Posterior cingulate gyrus (tissue), 11 donors: ENCODE measurements at regions not wholly inside any gene's neighbourhood (a gene's known extent, or its start where the extent isn't known, plus 50 kb on each side); places are given as distances from the start of the nearest gene placed in this dataset.
"Not testable (repeated sequence)": the region's sequence is repeated elsewhere in the genome, so short reads cannot be mapped to it uniquely, and the experiment has no call there.

ENCODE experiments used
- DNase-seq, 10 donors: peaks; one replicate each; pipeline versions ENCODE4 v3.0.0 to v3.0.0-alpha.2; 2020 to 2021; ENCODE audit warnings: mixed read lengths in 3 of 10
- intact Hi-C: fragments of 100-400 bp; cut with DNase I; formaldehyde crosslinking; loops from one replicate; pipeline ENCODE4 v1.15.1; 2023

- intact Hi-C loops = no loop called here
These were observed 163.4 kb upstream of the FBXL17 start for GRCh38 chr5:108545301-108545700.

DNA sequence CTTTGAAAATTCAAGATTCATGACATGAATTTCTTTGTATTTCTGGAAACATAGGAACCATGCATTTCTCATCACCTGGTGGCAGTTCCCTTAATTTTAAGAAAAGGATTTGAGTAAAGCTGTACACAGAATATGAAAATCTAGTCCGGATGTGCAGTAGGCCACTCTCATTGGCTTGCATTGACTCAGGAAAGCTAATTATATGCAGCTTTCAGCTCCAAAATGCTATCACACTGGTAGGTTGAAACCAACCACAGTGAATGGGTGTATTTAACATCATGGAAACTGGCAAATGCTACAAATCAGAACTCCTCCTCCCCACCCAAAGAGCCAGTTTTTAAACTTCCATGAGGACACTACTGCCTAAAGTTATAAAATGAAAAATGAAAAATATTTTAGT lies 161.6 kb upstream of the FBXL17 start:
- no peak for DNase-seq
- intact Hi-C loops = no loop called here

More at GRCh38 chr5:108545301-108545700, 163.4 kb upstream of the FBXL17 start:
- DNase-seq = no peak

DNA sequence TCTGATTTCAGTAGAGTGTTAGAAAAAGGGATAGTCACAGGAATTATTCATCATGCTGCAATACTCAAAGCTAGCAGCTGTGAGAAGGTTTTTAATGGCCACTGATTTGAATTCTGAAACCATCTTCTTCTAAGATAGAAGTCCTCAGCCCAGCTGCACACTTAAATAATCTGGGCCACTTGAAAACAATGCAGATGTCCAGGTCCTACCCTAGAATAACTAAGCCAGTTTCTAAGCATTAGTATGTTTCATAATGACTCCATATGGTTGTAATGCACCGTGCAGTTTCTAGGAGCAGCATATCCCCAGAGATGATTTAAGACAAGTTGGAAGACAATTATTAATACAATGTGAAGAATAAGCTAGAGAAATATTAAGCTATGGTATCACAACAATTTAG lies 159.9 kb upstream of the FBXL17 start:
- DNase-seq = no peak
- intact Hi-C loops = no loop called here

DNA sequence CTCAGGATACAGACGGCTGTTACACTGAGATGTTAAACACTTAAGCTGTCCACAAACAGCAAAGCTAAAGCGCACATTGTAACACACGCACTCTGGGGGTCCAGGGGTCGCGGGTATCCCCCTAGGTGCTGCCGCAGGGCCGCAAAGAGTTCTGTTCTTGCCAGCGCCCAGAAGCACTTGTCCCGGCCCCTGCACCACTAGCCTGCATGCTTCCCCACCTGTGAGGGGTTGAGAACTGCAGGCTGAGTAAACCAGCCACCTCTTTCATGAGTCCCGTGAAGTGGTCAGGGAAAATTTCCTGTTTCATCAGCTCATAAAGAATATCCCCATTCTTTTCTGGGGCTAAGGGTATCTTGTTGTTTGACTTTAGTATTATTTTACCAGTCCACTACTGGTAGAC lies 154.4 kb upstream of the FBXL17 start:
- DNase-seq = no peak
- intact Hi-C loops = no loop called here

DNA sequence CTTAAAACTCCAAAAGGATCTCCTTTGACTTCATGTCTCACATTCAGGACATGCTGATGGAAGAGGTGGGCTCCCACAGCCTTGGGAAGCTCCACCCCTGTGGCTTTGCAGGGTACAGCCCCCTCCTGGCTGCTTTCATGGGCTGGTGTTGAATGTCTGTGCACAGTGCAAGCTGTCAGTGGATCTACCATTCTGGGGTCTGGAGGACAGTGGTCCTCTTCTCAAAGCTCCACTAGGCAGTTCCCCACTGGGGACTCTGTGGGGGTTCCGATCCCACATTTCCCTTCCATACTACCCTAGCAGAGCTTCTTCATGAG lies 150.2 kb upstream of the FBXL17 start:
- DNase-seq, intact Hi-C loops: not testable (repeated sequence)

- intact Hi-C loops = no loop called here
- peak in 1 of 10 donors; percentile 73 for DNase-seq
These were observed 149.7 kb upstream of the FBXL17 start for GRCh38 chr5:108531367-108532128.

DNA sequence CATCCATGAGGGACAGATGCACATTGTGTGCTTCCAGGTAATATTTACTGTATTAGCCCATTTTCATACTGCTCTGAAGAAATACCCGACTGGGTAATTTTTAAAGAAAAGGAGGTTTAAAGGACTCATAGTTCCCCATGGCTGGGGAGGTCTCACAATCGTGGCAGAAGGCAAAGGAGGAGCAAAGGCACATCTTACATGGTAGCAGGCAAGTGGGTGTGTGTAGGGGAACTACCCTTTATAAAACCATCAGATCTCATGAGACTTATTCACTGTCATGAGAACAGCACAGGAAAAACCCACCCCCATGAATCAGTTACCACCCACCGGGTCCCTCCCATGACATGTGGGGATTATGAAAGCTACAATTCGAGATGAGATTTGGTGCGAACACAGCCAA lies 148.8 kb upstream of the FBXL17 start:
- intact Hi-C loops = no loop called here
- DNase-seq = no peak

DNA sequence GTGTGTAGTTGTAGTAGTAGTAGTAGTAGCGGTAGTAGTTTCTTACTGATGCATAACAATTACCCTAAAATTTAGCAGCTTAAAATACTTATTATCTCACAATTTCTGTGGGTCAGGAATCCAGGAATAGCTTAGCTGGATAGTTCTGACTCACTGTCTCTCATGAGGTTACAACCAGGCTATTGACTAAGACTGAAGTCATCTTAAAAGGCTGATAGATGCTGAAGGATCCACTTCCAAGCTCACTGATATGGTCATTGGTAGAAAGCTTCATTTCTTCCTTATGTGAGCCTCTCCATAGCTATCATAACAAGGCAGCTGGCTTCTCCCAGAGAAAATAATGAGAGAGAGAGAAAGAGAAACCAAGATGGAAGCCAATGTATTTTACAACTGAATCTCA lies 147.5 kb upstream of the FBXL17 start:
- DNase-seq = no peak
- intact Hi-C loops = no loop called here

DNA sequence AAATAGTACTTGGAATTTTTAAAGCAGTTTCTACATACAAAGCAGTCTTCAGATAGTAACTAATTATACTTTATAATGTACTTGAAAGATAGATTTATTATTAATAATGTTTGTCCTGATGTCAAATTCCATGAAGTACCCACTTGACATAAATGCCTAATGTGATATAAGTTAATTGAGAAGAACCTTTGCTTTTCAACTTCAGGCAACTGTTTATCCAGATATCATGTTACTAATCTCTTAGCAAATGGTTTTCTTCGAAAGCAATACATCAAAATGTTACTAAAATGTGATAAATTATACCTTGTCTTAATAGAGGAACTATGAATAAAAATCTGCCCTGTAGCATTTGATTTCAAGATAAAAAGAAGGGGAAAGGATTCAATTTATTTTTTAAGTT lies 146.8 kb upstream of the FBXL17 start:
- DNase-seq = no peak
- intact Hi-C loops = no loop called here

GRCh38 chr5:108524564-108524963 lies 142.7 kb upstream of the FBXL17 start:
- intact Hi-C loops = no loop called here
- DNase-seq = no peak

DNA sequence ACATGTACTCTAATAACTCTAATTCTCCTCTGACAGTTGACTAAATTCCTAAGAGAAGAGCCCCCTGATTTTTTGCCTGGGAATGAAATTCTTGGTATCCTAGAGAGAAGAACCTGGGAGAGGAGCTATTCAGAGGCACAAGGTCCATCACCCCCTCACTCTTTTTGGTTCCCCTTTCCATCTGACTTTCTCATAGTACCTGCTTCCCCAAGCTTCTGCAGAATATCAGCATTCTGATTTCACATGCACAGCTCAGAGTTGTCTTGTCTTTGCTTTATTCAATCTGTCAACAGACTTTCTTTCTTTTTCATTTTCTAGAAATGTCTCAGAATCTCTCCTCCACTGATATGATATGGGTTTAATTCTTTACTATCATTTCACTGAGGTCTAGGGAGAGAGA lies 141.5 kb upstream of the FBXL17 start:
- intact Hi-C loops = no loop called here
- no peak for DNase-seq

DNA sequence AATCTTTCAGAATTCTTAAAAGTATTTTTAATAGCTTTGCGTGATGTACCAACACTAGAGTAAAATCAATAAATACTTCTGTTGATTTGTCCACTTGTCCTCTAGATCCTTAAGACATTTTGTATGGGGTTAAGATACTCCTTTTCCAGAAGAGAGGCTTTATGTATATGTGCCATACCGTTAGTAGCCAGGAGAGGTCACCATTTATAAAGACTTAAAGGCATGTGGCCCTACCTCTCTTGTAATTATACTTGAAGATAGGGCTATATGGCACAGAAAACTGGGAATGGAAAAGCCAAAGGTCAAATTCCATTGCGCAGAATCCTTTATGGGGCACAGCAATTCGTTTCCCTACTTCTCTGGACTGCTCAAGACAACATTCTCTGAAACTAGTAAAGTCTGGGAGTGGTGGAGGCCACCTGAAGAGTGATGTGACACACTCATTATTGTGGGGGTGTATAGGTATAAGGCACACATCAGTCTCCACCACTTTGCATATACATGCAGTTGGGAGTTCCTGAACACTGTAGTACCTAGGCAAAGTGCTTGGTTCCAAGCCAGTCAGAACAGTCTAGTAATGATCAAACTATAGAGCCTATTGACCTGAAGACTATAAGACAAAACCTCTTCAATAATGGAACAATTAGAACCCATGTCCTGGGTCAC lies 140.1 kb upstream of the FBXL17 start:
- no peak for DNase-seq

DNA sequence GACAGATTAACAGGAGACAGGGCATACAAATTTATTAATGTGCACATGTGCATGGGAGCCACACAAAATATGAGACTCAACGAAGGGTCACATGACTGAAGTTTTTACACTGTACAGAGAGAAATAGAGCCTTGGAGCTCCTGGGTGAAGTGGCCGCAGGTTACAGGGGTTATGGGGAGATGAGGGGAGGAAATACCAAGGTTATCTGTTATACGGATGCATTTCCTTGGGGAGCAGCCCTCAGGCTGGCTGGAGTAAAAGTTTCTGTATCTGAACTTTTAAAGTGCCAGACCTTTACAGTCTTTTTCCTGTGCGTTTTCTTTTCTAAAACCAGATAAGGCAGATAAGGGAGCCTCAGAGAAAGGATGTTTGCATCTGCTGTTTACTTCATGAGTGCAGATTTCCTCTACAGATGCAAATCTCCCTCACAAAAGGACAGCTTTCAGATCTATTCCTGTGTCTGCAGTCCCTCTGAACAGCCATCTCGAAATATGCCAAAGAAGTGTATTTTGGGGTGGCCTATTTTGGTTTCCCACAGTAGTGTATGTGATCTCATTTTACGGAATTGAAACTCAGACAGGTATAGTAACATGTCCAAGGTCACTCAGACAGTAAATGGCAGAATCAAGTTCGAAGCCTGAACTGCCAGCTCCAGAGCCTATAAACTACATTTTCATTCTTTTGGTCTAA lies 139.3 kb upstream of the FBXL17 start:
- DNase-seq = no peak
- intact Hi-C loops = no loop called here

More for the DNA sequence above, 140.1 kb upstream of the FBXL17 start:
- intact Hi-C loops = no loop called here

- intact Hi-C loops = no loop called here
- DNase-seq = no peak
These were observed 134.9 kb upstream of the FBXL17 start for GRCh38 chr5:108516785-108517184.

- intact Hi-C loops = no loop called here
- DNase-seq = no peak
These were observed 133.7 kb upstream of the FBXL17 start for GRCh38 chr5:108515517-108516105.

DNA sequence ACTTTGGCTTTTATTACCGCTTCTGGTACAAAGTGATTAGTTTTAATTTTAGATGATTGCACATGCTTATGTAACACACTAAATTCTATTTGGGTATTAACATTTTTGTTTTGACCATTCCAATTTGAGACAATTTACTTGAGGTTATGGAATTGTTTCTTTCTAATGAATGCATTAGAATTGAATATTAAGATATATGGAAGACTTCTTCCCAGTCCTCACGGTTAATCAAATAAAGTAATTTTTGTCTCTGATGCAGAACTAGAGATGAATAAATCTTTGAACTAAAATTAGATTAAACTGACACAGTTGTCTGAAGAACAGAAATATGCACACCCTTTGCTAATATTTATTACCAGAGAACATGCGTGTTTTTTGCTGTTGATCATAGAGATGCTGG lies 127.1 kb upstream of the FBXL17 start:
- no peak for DNase-seq
- intact Hi-C loops = no loop called here

GRCh38 chr5:108507631-108508030 lies 125.7 kb upstream of the FBXL17 start:
- no peak for DNase-seq
- intact Hi-C loops = no loop called here

DNA sequence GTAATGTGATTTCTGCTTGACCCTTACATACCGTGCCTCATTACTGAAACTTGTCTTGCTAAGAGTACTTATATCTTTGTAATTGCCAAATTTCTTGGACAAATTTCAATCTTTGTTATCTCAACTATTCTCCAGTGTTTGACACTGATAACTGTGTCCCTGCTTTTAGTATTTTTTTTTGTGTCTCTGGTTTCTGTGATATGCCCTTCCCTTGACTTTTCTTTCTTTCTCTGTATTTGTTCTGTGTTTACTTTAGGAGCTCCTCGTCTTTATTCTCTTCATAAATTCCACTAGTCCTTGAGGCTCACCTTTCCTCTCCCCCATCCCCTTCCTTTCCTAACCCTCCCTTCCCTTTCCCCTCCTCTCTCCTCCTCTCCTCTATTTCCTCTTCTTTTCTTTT lies 123.7 kb upstream of the FBXL17 start:
- intact Hi-C loops = no loop called here
- no peak for DNase-seq

DNA sequence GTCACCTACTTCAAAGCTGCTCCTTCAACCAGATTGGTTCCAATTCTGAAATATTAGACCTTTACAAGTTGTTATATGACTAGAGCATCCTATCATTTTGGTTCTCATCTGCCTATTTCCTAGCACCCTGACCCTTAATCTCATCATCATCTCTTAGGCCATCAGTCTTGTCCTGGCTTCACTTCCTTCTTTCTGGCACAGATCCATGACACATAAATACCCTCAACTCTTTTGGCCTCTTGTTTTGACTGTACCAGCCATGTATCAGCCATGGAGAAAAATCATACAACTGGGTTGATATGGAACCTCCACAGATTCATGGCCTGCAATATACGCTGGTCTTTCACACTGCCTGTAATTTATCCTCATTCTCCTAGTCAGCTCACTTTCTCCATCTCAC lies 123.1 kb upstream of the FBXL17 start:
- intact Hi-C loops = no loop called here
- no peak for DNase-seq

DNA sequence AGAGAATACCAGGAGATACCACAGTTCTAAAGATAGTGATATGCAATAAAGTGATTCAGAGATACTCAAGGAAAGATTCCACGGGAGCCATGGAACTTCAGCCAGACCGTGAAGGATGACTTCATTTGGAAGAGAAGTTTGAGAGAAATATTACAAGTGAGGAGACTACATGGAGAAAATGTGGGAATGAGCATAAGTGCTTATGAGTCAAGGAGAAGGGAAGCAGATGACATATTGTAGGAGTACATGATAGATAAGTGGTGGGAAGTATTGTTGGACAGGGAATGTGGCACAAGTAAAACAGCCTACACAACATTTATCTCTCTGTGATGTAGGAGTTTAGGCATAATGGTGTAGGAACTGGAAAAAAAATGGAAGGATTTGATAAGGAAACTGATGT lies 122.1 kb upstream of the FBXL17 start:
- DNase-seq = no peak

DNA sequence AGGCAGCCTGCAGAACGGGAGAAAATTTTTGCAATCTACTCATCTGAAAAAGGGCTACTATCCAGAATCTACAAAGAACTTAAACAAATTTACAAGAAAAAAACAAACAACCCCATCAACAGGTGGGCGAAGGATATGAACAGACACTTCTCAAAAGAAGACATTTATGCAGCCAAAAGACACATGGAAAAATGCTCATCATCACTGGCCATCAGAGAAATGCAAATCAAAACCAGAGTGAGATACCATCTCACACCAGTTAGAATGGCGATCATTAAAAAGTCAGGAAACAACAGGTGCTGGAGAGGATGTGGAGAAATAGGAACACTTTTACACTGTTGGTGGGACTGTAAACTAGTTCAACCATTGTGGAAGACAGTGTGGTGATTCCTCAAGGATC lies 113.7 kb upstream of the FBXL17 start:
- DNase-seq, intact Hi-C loops: not testable (repeated sequence)

More for the DNA sequence above, 122.1 kb upstream of the FBXL17 start:
- intact Hi-C loops = no loop called here
